Kidney (tissue), 13 donors: ENCODE measurements at regions not wholly inside any gene's neighbourhood (a gene's known extent, or its start where the extent isn't known, plus 50 kb on each side); places are given as distances from the start of the nearest gene placed in this dataset.
"Not testable (repeated sequence)": the region's sequence is repeated elsewhere in the genome, so short reads cannot be mapped to it uniquely, and the experiment has no call there.

Experiments
- DNase-seq, 5 donors: peaks; one replicate each; pipeline ENCODE4 v3.0.0-alpha.2; 2013 to 2020
- FAIRE-seq: peaks from 2 replicates; lab custom pipeline; 2012; peaks lifted over from hg19 to GRCh38; lab: Jason Lieb, UNC
- H3K27ac ChIP-seq, 2 donors: one replicate each; pipeline ENCODE4 v1.7.0; 2013; ENCODE audit warnings: low read depth in 2 of 2, low read length in 2 of 2, inconsistent platforms in 1 of 2
- H3K27me3 ChIP-seq: one replicate; pipeline ENCODE4 v1.7.1; 2013; ENCODE audit warnings: low read length, inconsistent platforms; ENCODE audit not compliant: control insufficient read depth, insufficient read depth
- H3K36me3 ChIP-seq, 3 donors: one replicate each; pipeline versions ENCODE4 v1.7.0 to v1.7.1; 2013; ENCODE audit warnings: low read length in 3 of 3, control low read depth in 1 of 3, inconsistent platforms in 1 of 3; ENCODE audit not compliant: insufficient read depth in 3 of 3, control insufficient read depth in 2 of 3
- H3K4me1 ChIP-seq, 3 donors: one replicate each; pipeline versions ENCODE4 v1.7.0 to v1.7.1; 2013; ENCODE audit warnings: low read length in 3 of 3, inconsistent platforms in 1 of 3, low read depth in 1 of 3; ENCODE audit not compliant: control insufficient read depth in 2 of 3, insufficient read depth in 2 of 3
- H3K4me3 ChIP-seq, 3 donors: one replicate each; pipeline versions ENCODE4 v1.7.0 to v1.8.1; 2013; ENCODE audit warnings: low read length in 3 of 3, control low read depth in 1 of 3, inconsistent platforms in 1 of 3
- H3K9ac ChIP-seq, 3 donors: one replicate each; pipeline versions ENCODE4 v1.7.0 to v1.7.1; 2013; ENCODE audit warnings: low read length in 3 of 3, control low read depth in 1 of 3, inconsistent platforms in 1 of 3
- H3K9me3 ChIP-seq, 3 donors: one replicate each; pipeline versions ENCODE4 v1.7.0 to v1.7.1; 2013; ENCODE audit warnings: low read length in 3 of 3, control low read depth in 1 of 3, inconsistent platforms in 1 of 3; ENCODE audit not compliant: control insufficient read depth in 2 of 3, insufficient read depth in 1 of 3
- intact Hi-C: fragments of 100-400 bp; cut with DNase I; formaldehyde crosslinking; loops from one replicate; pipeline ENCODE4 v1.11.1; 2022
- TF ChIP-seq, protein P1 (sequence below): IDR thresholded peaks from 3 replicates; pipeline ENCODE4 v1.5.1; 2012; ENCODE audit warnings: mild to moderate bottlenecking, moderate library complexity, borderline replicate concordance; ENCODE audit not compliant: insufficient read depth; ENCODE audit errors: extremely low read depth
- donor health status: control.
- donor health status: control.
- donor health status: control.
- donor health status: control.
- donor health status: control.
- donor health status: DM: yes; HTN: yes; CAD: no.
- donor health status: Normal renal cell carcinoma (clear cell type).

DNA sequence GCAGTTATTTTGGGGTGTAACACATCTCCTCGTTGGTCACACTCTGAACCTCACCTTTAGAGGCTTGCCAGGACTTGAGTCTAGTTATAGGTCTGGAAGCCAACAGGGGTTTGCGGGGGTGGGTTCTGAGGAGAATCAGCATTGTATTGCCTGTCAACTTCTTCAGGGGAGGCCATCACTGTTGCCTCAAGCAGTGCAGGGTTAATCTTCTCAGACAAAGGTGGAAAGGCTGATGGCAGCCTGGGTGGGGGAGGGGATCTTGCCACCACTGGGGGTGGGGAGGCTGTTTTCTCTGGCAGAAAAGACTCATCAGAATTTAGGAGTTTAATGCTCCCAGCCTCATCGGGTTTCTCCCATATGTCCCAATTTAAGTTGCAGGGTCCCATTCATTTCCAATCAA lies 387.8 kb downstream of the PRR32 start:
- no peaks in the 10 kb centered on the region for H3K36me3 ChIP-seq
- no peak overlapping the region for H3K27ac ChIP-seq
- intact Hi-C loops: no loop called here
- FAIRE-seq (no peak), DNase-seq (no peak)
- TF ChIP-seq, protein P1, sequence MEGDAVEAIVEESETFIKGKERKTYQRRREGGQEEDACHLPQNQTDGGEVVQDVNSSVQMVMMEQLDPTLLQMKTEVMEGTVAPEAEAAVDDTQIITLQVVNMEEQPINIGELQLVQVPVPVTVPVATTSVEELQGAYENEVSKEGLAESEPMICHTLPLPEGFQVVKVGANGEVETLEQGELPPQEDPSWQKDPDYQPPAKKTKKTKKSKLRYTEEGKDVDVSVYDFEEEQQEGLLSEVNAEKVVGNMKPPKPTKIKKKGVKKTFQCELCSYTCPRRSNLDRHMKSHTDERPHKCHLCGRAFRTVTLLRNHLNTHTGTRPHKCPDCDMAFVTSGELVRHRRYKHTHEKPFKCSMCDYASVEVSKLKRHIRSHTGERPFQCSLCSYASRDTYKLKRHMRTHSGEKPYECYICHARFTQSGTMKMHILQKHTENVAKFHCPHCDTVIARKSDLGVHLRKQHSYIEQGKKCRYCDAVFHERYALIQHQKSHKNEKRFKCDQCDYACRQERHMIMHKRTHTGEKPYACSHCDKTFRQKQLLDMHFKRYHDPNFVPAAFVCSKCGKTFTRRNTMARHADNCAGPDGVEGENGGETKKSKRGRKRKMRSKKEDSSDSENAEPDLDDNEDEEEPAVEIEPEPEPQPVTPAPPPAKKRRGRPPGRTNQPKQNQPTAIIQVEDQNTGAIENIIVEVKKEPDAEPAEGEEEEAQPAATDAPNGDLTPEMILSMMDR: no peak
- no peaks in the 10 kb centered on the region for H3K4me1 ChIP-seq
- H3K4me3 ChIP-seq: no peak overlapping the region
- no peaks in the 10 kb centered on the region for H3K27me3 ChIP-seq
- no peaks in the 10 kb centered on the region for H3K9me3 ChIP-seq
- no peak overlapping the region for H3K9ac ChIP-seq

DNA sequence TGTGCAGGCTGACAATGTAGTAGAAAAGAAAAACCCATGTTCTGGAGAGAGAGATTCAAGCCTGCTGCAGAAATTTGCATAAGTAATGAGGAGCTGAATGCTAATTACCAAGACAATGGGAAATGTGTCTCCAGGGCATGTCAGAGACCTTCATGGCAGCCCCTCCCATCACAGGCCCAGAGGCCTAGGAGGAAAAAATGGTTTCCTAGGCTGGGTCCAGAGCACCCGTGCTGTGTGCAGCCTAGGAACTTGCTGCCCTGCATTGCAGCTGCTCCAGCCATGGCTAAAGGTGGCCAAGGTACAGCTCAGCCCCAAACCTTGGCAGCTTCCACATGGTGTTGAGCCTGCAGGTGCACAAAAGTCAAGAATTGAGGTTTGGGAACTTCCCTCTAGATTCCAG lies 402.3 kb downstream of the PRR32 start:
- H3K36me3 ChIP-seq, H3K27ac ChIP-seq, intact Hi-C loops, DNase-seq, H3K27me3 ChIP-seq, H3K9ac ChIP-seq, H3K4me3 ChIP-seq, H3K4me1 ChIP-seq, H3K9me3 ChIP-seq, FAIRE-seq: not testable (repeated sequence)

DNA sequence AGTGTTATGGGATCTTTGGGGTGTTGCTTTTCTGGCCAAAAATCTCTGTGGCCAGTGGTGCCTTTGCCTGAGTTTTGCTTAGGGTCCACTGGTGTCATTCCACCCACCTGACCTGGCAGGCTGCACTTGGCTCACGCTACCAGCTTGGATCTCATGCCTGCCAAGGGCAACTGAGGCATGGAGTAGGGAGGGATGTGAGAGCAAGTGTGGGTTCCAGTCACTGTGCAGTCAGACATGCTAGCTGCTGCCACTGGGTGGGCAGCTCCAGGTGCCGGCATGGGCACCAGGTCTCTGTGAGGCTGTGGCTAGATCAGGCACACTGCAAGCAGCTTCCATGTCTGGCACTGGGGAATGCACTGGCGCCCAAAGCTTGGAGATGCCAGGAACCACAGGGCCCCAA lies 424.1 kb downstream of the PRR32 start:
- H3K4me1 ChIP-seq: no peaks in the 10 kb centered on the region
- H3K9ac ChIP-seq: no peak overlapping the region
- H3K27me3 ChIP-seq: no peaks in the 10 kb centered on the region
- H3K4me3 ChIP-seq: no peak overlapping the region
- no peak overlapping the region for H3K27ac ChIP-seq
- no peaks in the 10 kb centered on the region for H3K9me3 ChIP-seq
- no peaks in the 10 kb centered on the region for H3K36me3 ChIP-seq
- TF ChIP-seq, protein P1: no peak
- intact Hi-C loops: no loop called here
- FAIRE-seq (no peak), DNase-seq (no peak)

DNA sequence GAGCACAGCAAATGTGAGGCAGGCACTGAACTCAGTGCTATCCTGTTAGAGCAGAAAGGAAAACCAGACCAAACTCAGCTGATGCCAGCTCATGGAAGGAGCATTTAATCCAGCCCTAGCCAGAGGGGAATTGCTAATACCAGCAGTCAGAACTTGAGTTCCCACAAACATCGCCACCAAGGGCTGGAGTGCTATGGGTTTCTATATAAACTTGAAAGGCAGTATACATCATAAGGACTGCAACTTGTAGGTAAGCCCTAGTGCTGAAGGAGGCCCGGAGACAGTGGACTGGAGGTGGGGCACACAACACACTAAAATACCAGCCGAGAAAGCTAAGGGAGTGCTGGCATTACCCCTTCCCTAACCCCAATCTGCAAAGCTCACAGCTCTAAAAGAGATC lies 440.2 kb downstream of the PRR32 start:
- TF ChIP-seq, protein P1: no peak
- no peak for FAIRE-seq
- DNase-seq: no peak

More for the DNA sequence above, 440.2 kb downstream of the PRR32 start:
- H3K27me3 ChIP-seq: no peaks in the 10 kb centered on the region
- no peak overlapping the region for H3K27ac ChIP-seq
- intact Hi-C loops: no loop called here
- no peak overlapping the region for H3K9ac ChIP-seq
- H3K4me1 ChIP-seq: no peaks in the 10 kb centered on the region
- no peaks in the 10 kb centered on the region for H3K36me3 ChIP-seq
- H3K4me3 ChIP-seq: no peak overlapping the region
- H3K9me3 ChIP-seq: no peaks in the 10 kb centered on the region
